ENCODE measurements at regions not wholly inside any gene's neighbourhood (a gene's known extent, or its start where the extent isn't known, plus 50 kb on each side); places are given as distances from the start of the nearest gene placed in this dataset.
A peak's percentile ranks its signal among the peaks of the same experiment; 100 is the strongest.

DNA sequence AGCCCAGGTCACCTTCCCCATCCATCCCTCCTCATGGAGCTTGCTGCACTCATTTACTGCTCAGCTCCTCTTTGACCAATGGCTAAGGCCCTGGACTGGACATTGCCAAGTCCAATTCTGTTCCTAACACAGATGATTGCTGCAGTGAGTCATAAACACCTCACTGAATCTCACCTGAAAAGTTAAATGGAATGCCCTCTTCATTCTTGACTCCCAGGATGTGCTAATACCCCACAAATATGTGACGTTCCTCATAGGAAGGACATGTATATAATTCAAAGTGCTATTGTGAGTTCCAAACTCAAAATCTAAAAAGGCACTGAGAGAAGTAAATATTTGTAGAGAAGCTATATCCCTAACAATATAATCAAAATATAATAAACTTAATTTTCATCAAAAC lies 73.5 kb upstream of the DLX6 start:
- no peak for DNase-seq

GRCh38 chr7:96933067-96933645 lies 72.2 kb upstream of the DLX6 start:
- no peak for DNase-seq

GRCh38 chr7:96936621-96937020 lies 68.7 kb upstream of the DLX6 start:
- DNase-seq, result no peak

DNA sequence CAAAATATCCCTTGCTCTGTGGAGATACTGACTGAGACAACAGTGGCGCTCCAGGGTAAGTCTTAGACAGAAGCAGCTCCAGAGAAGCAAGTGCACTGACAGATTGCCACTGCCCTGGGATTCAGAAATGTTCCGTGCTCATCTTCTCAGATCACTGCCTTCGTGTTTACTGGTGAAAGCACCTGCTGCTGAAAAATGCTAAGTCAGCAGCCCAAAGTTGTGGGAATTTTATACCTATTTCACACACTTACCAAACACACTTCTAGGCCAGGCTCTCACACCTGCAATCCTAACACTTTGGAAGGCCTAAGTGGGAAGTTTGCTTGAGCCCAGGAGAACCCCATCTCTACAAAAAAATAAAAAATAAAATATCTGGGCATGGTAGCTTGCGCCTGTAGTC lies 63.2 kb upstream of the DLX6 start:
- DNase-seq, result no peak

GRCh38 chr7:96949766-96950165 lies 55.6 kb upstream of the DLX6 start:
- DNase-seq, result peak; percentile 3

GRCh38 chr7:96952974-96953391 lies 52.4 kb upstream of the DLX6 start:
- DNase-seq, result peak; percentile 20

GRCh38 chr7:96953676-96954513 lies 51.5 kb upstream of the DLX6 start:
- DNase-seq, result no peak

Data from fibroblast of skin of right quadriceps (primary cell).